A549 (cell line): ENCODE measurements at regions not wholly inside any gene's neighbourhood (a gene's known extent, or its start where the extent isn't known, plus 50 kb on each side); places are given as distances from the start of the nearest gene placed in this dataset.
A peak's percentile ranks its signal among the peaks of the same experiment; 100 is the strongest.

Source experiments
- ATAC-seq, 2 experiments: fragments of 200-7000 bp in 1 of 2; fragments of >200 bp in 1 of 2; cut with Nextera tagmentation in 1 of 2; cut with Tn5 transposase in 1 of 2; 3 replicates each; pipeline versions ENCODE4 v1.8.0 to v1.9.1; 2018 to 2020; ENCODE audit warnings: mild to moderate bottlenecking in 1 of 2, moderate library complexity in 1 of 2
- CTCF ChIA-PET: fragments of 300-600 bp; sonication (Branson Sonifier 250); formaldehyde crosslinking; extraction: SDS; loops from one replicate; lab custom pipeline; 2021; ENCODE audit warnings: antibody characterized with exemption, inconsistent platforms; lab: Yijun Ruan, JAX
- POLR2A ChIA-PET: fragments of 350-600 bp; formaldehyde crosslinking; extraction: SDS; loops from one replicate; lab custom pipeline; 2021; ENCODE audit warnings: antibody characterized with exemption, inconsistent platforms; lab: Yijun Ruan, JAX
- DNase-seq, 2 experiments: peaks; one replicate each; pipeline versions ENCODE4 v3.0.0 to v3.0.0-alpha.2; 2011 to 2016; ENCODE audit warnings: low read depth in 1 of 2, low spot score in 1 of 2
- FAIRE-seq: peaks from 2 replicates; lab custom pipeline; 2011; peaks lifted over from hg19 to GRCh38; lab: Jason Lieb, UNC
- H3K27ac ChIP-seq, 2 experiments: fragments of >200 bp; sonication (Bioruptor Twin); formaldehyde crosslinking; 3 replicates each; pipeline ENCODE4 v1.5.1; 2016 to 2017
- H3K4me1 ChIP-seq: fragments of >200 bp; sonication (Bioruptor Twin); formaldehyde crosslinking; 3 replicates; pipeline ENCODE4 v1.6.1; 2016
- H3K4me2 ChIP-seq: fragments of >200 bp; sonication (Bioruptor Twin); formaldehyde crosslinking; 3 replicates; pipeline ENCODE4 v1.6.1; 2016
- H3K4me3 ChIP-seq: fragments of >200 bp; sonication (Bioruptor Twin); formaldehyde crosslinking; 3 replicates; pipeline ENCODE4 v1.5.1; 2016
- H3K9me3 ChIP-seq: fragments of >200 bp; sonication (Bioruptor Twin); formaldehyde crosslinking; 3 replicates; pipeline ENCODE4 v1.6.1; 2016
- BHLHE40 ChIP-seq: IDR thresholded peaks from 2 replicates; pipeline ENCODE4 v1.6.1; 2012; ENCODE audit warnings: low read depth, low read length, inconsistent platforms
- CBX2 ChIP-seq: fragments of 200-600 bp; sonication (generic); IDR thresholded peaks from 2 replicates; pipeline ENCODE4 v1.6.1; 2016; ENCODE audit warnings: low read depth, mild to moderate bottlenecking, borderline replicate concordance
- CEBPB ChIP-seq, 2 experiments: fragments of >200 bp in 1 of 2; sonication (Bioruptor Twin) in 1 of 2; formaldehyde crosslinking in 1 of 2; IDR thresholded peaks; 2 replicates each; pipeline ENCODE4 v1.6.1; 2012 to 2016
- CHD2 ChIP-seq: fragments of 150-350 bp; IDR thresholded peaks from 2 replicates; pipeline ENCODE4 v1.6.1; 2014; ENCODE audit warnings: low read length; ENCODE audit not compliant: partially characterized antibody
- EP300 ChIP-seq, 2 experiments: fragments of >200 bp; sonication (Bioruptor Twin); formaldehyde crosslinking; IDR thresholded peaks; 2 replicates in 1 of 2; 3 replicates in 1 of 2; pipeline ENCODE4 v1.6.1; 2016 to 2017
- FOXS1 ChIP-seq: fragments of 250-450 bp; sonication (Bioruptor Pico); IDR thresholded peaks from 2 replicates; pipeline ENCODE4 v1.5.0; 2020; ENCODE audit warnings: mild to moderate bottlenecking, moderate library complexity
- HMGXB4 ChIP-seq: fragments of 250-450 bp; sonication (Bioruptor Pico); IDR thresholded peaks from 2 replicates; pipeline ENCODE4 v1.5.0; 2021; ENCODE audit warnings: mild to moderate bottlenecking, moderate library complexity, borderline replicate concordance
- MAZ ChIP-seq: fragments of 150-350 bp; IDR thresholded peaks from 2 replicates; pipeline ENCODE4 v1.6.1; 2014; ENCODE audit warnings: antibody characterized with exemption, low read depth, low read length, borderline replicate concordance
- MYC ChIP-seq: IDR thresholded peaks from 2 replicates; pipeline ENCODE4 v1.6.1; 2012; ENCODE audit warnings: mild to moderate bottlenecking, inconsistent platforms, low read length, improper control_type of control experiment, borderline replicate concordance
- POLR2A ChIP-seq: IDR thresholded peaks from 2 replicates; pipeline ENCODE4 v1.6.1; 2012; ENCODE audit warnings: mild to moderate bottlenecking, low read length
- POLR2AphosphoS2 ChIP-seq: conservative IDR thresholded peaks from 2 replicates; pipeline ENCODE4 v1.6.1; 2012; ENCODE audit warnings: low read length, improper control_type of control experiment, inconsistent platforms
- RAD21 ChIP-seq, 2 experiments: fragments of >200 bp in 1 of 2; sonication (Bioruptor Twin) in 1 of 2; formaldehyde crosslinking in 1 of 2; IDR thresholded peaks in 1 of 2; conservative IDR thresholded peaks in 1 of 2; 2 replicates in 1 of 2; 3 replicates in 1 of 2; pipeline ENCODE4 v1.6.1; 2012 to 2018; ENCODE audit warnings: inconsistent platforms in 1 of 2
- RCOR1 ChIP-seq: fragments of 150-350 bp; IDR thresholded peaks from 2 replicates; pipeline ENCODE4 v1.6.1; 2014; ENCODE audit warnings: antibody characterized with exemption, low read length, low read depth
- RFX5 ChIP-seq: fragments of 450-650 bp; IDR thresholded peaks from 2 replicates; pipeline ENCODE4 v1.7.1; 2014; ENCODE audit warnings: antibody characterized with exemption, mild to moderate bottlenecking, moderate library complexity
- TFCP2L1 ChIP-seq: fragments of 250-450 bp; sonication (Bioruptor Pico); IDR thresholded peaks from 2 replicates; pipeline ENCODE4 v1.5.0; 2021; ENCODE audit warnings: mild to moderate bottlenecking
- WGBS: methylation state at CpG from one replicate; pipeline ENCODE4 v1.1.6; 2017; ENCODE audit errors: missing lambda C conversion rate; 5-methylcytosine and 5-hydroxymethylcytosine counted together
- TF ChIP-seq, protein P1 (sequence below): fragments of 150-350 bp; IDR thresholded peaks from 2 replicates; pipeline ENCODE4 v1.6.1; 2014; ENCODE audit warnings: low read depth, mild to moderate bottlenecking, low read length
- TF ChIP-seq, protein P2 (sequence below): IDR thresholded peaks from 2 replicates; pipeline ENCODE4 v1.6.1; 2012; ENCODE audit warnings: low read depth, borderline replicate concordance
- TF ChIP-seq, protein P3 (sequence below): fragments of 250-450 bp; sonication (Bioruptor Pico); IDR thresholded peaks from 2 replicates; pipeline ENCODE4 v1.5.0; 2020; ENCODE audit warnings: low read depth, mild to moderate bottlenecking, moderate library complexity

GRCh38 chr6:85125526-85125925 lies 324.4 kb upstream of the NT5E start (continued):
- TF ChIP-seq, protein P1, sequence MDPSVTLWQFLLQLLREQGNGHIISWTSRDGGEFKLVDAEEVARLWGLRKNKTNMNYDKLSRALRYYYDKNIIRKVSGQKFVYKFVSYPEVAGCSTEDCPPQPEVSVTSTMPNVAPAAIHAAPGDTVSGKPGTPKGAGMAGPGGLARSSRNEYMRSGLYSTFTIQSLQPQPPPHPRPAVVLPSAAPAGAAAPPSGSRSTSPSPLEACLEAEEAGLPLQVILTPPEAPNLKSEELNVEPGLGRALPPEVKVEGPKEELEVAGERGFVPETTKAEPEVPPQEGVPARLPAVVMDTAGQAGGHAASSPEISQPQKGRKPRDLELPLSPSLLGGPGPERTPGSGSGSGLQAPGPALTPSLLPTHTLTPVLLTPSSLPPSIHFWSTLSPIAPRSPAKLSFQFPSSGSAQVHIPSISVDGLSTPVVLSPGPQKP, result no peak
- TF ChIP-seq BHLHE40 (no peak), CHD2 (no peak), RAD21 (conservative IDR thresholded peaks at IDR 0.05 in 1 of 2, IDR thresholded peaks at IDR 0.05 in 1 of 2) (no peak), RFX5 (no peak)

GRCh38 chr6:85124472-85125354 lies 325.2 kb upstream of the NT5E start:
- H3K4me1 ChIP-seq, result peaks cover 23% of the 10 kb centered on the region
- peak in 1 of 2 experiments; percentile 43; a peak in 1 of 4 replicates for TF ChIP-seq CEBPB (IDR thresholded peaks at IDR 0.05)
- no peak for TF ChIP-seq FOXS1 (CRISPR knock-in tag)
- peak in 1 of 2 experiments; percentile 26; a peak in 1 of 5 replicates for TF ChIP-seq EP300 (IDR thresholded peaks at IDR 0.05)
- no peak for TF ChIP-seq POLR2AphosphoS2
- no peak for TF ChIP-seq TFCP2L1 (CRISPR knock-in tag)
- TF ChIP-seq, protein P2, sequence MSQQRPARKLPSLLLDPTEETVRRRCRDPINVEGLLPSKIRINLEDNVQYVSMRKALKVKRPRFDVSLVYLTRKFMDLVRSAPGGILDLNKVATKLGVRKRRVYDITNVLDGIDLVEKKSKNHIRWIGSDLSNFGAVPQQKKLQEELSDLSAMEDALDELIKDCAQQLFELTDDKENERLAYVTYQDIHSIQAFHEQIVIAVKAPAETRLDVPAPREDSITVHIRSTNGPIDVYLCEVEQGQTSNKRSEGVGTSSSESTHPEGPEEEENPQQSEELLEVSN, result no peak
- TF ChIP-seq CBX2, result no peak
- TF ChIP-seq, protein P1, result no peak
- TF ChIP-seq POLR2A, result no peak
- TF ChIP-seq HMGXB4, result no peak
- TF ChIP-seq RCOR1, result no peak
- TF ChIP-seq, protein P3, sequence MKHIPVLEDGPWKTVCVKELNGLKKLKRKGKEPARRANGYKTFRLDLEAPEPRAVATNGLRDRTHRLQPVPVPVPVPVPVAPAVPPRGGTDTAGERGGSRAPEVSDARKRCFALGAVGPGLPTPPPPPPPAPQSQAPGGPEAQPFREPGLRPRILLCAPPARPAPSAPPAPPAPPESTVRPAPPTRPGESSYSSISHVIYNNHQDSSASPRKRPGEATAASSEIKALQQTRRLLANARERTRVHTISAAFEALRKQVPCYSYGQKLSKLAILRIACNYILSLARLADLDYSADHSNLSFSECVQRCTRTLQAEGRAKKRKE (CRISPR knock-in tag), result no peak
- ChIA-PET POLR2A (interaction anchor here (1.1 kb wide), 1 partner anchor 553 kb away, joined by 3 read pairs; no protein-coding TSS in a partner anchor), CTCF (interaction anchor here (1.4 kb wide), 1 partner anchor 199 kb away, joined by 5 read pairs; no protein-coding TSS in a partner anchor)
- no peak overlapping the region for H3K4me3 ChIP-seq
- H3K4me2 ChIP-seq, result peak overlapping the region; percentile 43; the same call in 2 of the 3 replicates
- peak overlapping the region; percentile 74 to 76; a peak in 5 of 6 replicates for H3K27ac ChIP-seq
- peak in 1 of 2 experiments; percentile 41 for DNase-seq
- no peaks in the 10 kb centered on the region for H3K9me3 ChIP-seq
- FAIRE-seq, result no peak
- 0 out of 6 replicates have a peak, but pooled peaks of 1 of the 2 experiments have one; percentile 52 for ATAC-seq
- 57% methylated on average over 1 of the region's 1 CpG for WGBS

DNA sequence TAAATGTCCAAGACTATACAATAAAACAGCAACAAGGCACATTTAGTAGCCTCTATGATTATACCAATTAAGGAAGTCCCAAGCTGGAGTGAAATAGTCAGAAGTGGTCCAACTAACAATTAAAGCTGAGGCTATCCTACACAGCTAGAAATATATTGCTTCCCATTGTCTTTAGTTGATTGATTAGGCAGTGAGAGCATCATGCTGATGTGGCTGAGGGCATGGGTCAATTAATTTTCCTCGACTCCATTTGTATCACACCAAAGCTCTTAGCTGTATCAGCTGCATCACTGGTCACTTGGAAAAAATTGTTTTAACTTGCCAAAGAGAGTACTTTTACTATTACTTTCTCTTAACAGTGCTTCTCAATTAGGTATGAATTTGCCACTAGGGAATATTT lies 328.7 kb upstream of the NT5E start:
- Histone ChIP-seq H3K27ac (no peak overlapping the region), H3K4me2 (no peak overlapping the region), H3K4me3 (no peak overlapping the region), H3K9me3 (no peaks in the 10 kb centered on the region), H3K4me1 (peaks cover 17% of the 10 kb centered on the region)
- DNase-seq (no peak), ATAC-seq (no peak), FAIRE-seq (no peak)
- POLR2A ChIA-PET, result no interaction called here
- 27% methylated on average over 1 of the region's 1 CpG for WGBS
- TF ChIP-seq, protein P3 (CRISPR knock-in tag), result no peak
- TF ChIP-seq MYC, result no peak
- no peak for TF ChIP-seq MAZ
- CTCF ChIA-PET, result no interaction called here
